ENCODE measurements at regions not wholly inside any gene's neighbourhood (a gene's known extent, or its start where the extent isn't known, plus 50 kb on each side); places are given as distances from the start of the nearest gene placed in this dataset.

- no peak for TF ChIP-seq POLR2A (IDR thresholded peaks at IDR 0.05)
- TF ChIP-seq CTCF (IDR thresholded peaks at IDR 0.05): no peak
- H3K27me3 ChIP-seq: peaks cover 0 to 4% (median 0%) of the 10 kb centered on the region in 4 donors
- H3K4me1 ChIP-seq: no peaks in the 10 kb centered on the region
- DNase-seq: no peak
- intact Hi-C loops (cut with DNase I): no loop called here
- no peak overlapping the region for H3K4me3 ChIP-seq
- 70 to 79% methylated on average over 7 of the region's 7 CpGs for WGBS, 2 donors
- no peak overlapping the region for H3K27ac ChIP-seq
- H3K9me3 ChIP-seq: no peaks in the 10 kb centered on the region
- no peaks in the 10 kb centered on the region for H3K36me3 ChIP-seq
These were observed 138.1 kb upstream of the RMST start for GRCh38 chr12:97324471-97324870.

GRCh38 chr12:97335115-97335514, 127.5 kb upstream of the RMST start:
- no peaks in the 10 kb centered on the region for H3K36me3 ChIP-seq
- no peaks in the 10 kb centered on the region for H3K27me3 ChIP-seq
- no peak overlapping the region for H3K27ac ChIP-seq
- intact Hi-C loops (cut with DNase I): no loop called here
- H3K9me3 ChIP-seq: no peaks in the 10 kb centered on the region
- 48 to 51% methylated on average over 4 of the region's 4 CpGs for WGBS, 2 donors
- TF ChIP-seq CTCF (IDR thresholded peaks at IDR 0.05): no peak
- no peak for TF ChIP-seq POLR2A (IDR thresholded peaks at IDR 0.05)
- no peak overlapping the region for H3K4me3 ChIP-seq
- DNase-seq: no peak
- no peaks in the 10 kb centered on the region for H3K4me1 ChIP-seq

DNA sequence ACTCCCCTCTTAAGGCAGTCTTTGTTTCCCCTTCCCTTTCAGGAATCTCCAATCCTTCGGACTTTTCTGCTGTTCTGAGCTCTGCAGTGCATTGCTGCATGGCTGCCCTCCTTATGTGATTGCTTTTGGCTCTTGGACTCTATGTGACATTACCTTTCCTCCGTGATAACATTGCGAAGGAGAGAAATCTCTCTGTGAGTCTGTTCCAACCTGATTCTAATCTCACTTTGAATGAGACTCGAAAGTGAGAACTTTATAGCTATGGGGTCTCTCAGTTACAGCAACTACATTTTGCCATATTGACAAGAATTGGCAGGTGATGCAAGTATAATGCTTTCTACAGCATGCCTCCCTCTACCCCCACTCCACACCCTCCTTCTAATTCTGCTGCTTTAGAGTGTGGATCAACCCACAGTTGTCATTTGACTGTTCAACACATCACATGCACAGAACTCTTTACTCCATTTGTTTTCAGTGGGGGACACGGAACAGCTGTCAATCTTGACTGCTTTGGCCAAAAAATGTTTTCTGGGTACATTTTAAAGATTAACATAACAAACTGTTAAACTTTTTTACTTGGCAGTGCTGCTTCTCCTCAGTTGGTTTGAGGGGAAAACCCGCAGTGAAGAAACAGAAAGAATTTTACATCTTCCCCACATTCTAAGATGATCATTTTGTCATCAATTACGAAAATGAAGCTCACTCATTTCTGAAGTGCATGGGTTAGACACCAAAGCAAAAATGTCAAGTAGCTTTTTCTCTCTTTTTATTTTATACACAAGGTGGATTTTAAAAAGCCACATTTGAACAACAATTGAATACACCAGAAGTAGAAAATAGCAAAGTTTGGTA, 125.5 kb upstream of the RMST start:
- intact Hi-C loops (cut with DNase I): no loop called here

GRCh38 chr12:97342130-97342529, 120.5 kb upstream of the RMST start:
- H3K4me3 ChIP-seq: no peak overlapping the region
- no peaks in the 10 kb centered on the region for H3K4me1 ChIP-seq
- WGBS, 2 donors: 20 to 35% methylated on average over 1 of the region's 1 CpG
- no peak for DNase-seq
- intact Hi-C loops (cut with DNase I): no loop called here
- no peaks in the 10 kb centered on the region for H3K27me3 ChIP-seq
- H3K36me3 ChIP-seq: no peaks in the 10 kb centered on the region
- H3K9me3 ChIP-seq: no peaks in the 10 kb centered on the region
- no peak overlapping the region for H3K27ac ChIP-seq
- TF ChIP-seq CTCF (IDR thresholded peaks at IDR 0.05): no peak
- no peak for TF ChIP-seq POLR2A (IDR thresholded peaks at IDR 0.05)

More for the DNA sequence above, 125.5 kb upstream of the RMST start:
- Histone ChIP-seq H3K4me3 (no peak overlapping the region), H3K27ac (no peak overlapping the region), H3K36me3 (no peaks in the 10 kb centered on the region), H3K27me3 (no peaks in the 10 kb centered on the region), H3K9me3 (no peaks in the 10 kb centered on the region), H3K4me1 (no peaks in the 10 kb centered on the region)
- no peak for DNase-seq
- TF ChIP-seq POLR2A (IDR thresholded peaks at IDR 0.05) (no peak), CTCF (IDR thresholded peaks at IDR 0.05) (no peak)
- 66% methylated on average over 7 of the region's 7 CpGs for WGBS, 2 donors

DNA sequence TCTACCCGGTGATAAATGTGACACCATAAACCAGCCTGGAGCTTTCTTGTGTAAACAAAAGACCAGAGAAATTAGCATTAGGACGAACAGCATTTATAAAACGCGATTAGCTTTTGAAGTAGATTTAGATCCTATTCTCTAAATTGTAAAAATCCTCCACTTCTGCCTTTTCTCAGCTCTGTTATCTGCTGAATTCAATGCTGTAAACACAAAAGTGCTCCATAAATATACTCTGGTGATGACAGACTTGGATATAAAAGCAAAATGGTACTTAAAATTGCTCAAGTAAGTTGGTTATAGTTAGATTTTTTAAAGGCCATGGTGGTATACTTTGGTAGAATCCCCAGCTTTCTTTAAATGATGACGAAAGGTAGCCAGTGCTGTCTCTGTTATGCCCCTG, 114.6 kb upstream of the RMST start:
- no peak overlapping the region for H3K27ac ChIP-seq
- TF ChIP-seq CTCF (IDR thresholded peaks at IDR 0.05) (no peak), POLR2A (IDR thresholded peaks at IDR 0.05) (no peak)
- no peak overlapping the region for H3K4me3 ChIP-seq
- intact Hi-C loops (cut with DNase I): no loop called here
- no peaks in the 10 kb centered on the region for H3K36me3 ChIP-seq
- DNase-seq: no peak
- WGBS, 2 donors: 42 to 43% methylated on average over 5 of the region's 5 CpGs
- H3K4me1 ChIP-seq: no peaks in the 10 kb centered on the region
- H3K9me3 ChIP-seq: no peaks in the 10 kb centered on the region
- H3K27me3 ChIP-seq: no peaks in the 10 kb centered on the region

All from esophagus squamous epithelium (tissue), 5 donors.